AG04450 (cell line): ENCODE measurements at regions not wholly inside any gene's neighbourhood (a gene's known extent, or its start where the extent isn't known, plus 50 kb on each side); places are given as distances from the start of the nearest gene placed in this dataset.

Experiments used
- CTCF ChIA-PET: fragments of 300-600, 350-600 bp; formaldehyde crosslinking; extraction: SDS; loops from one replicate; lab custom pipeline; 2022; ENCODE audit warnings: antibody characterized with exemption, inconsistent platforms; lab: Charles Lee
- POLR2A ChIA-PET: fragments of 350-600 bp; formaldehyde crosslinking; extraction: SDS; loops from one replicate; lab custom pipeline; 2021; ENCODE audit warnings: antibody characterized with exemption, inconsistent platforms; lab: Yijun Ruan, JAX
- DNase-seq: peaks from one replicate; pipeline ENCODE4 v3.0.0-alpha.2; 2011; ENCODE audit warnings: low read depth, low spot score
- H3K27ac ChIP-seq: one replicate; pipeline ENCODE4 v1.5.1; 2012; ENCODE audit warnings: low read depth, low read length, control low read depth
- H3K27me3 ChIP-seq: one replicate; pipeline ENCODE4 v1.6.0; 2012; ENCODE audit warnings: low read length; ENCODE audit not compliant: control insufficient read depth, insufficient read depth
- H3K4me3 ChIP-seq: 2 replicates; pipeline ENCODE4 v1.5.1; 2011; ENCODE audit warnings: mild to moderate bottlenecking, low read depth, low read length, control low read depth
- H3K9me3 ChIP-seq: 2 replicates; pipeline ENCODE4 v1.5.1; 2012; ENCODE audit warnings: low read length; ENCODE audit not compliant: control insufficient read depth, insufficient read depth
- CTCF ChIP-seq: IDR thresholded peaks from 2 replicates; pipeline ENCODE4 v1.5.1; 2011; ENCODE audit warnings: low read depth, low read length, control low read depth, inconsistent platforms

- CTCF ChIA-PET = no interaction called here
Measured at GRCh38 chr21:14607262-14607661, 61.1 kb upstream of the SAMSN1 start.

GRCh38 chr21:14603202-14603601 lies 57.1 kb upstream of the SAMSN1 start:
- Histone ChIP-seq H3K4me3 (no peak overlapping the region), H3K27me3 (no peaks in the 10 kb centered on the region), H3K9me3 (peaks cover 6% of the 10 kb centered on the region), H3K27ac (no peak overlapping the region)
- DNase-seq = no peak
- POLR2A ChIA-PET = no interaction called here
- CTCF ChIA-PET = no interaction called here
- TF ChIP-seq CTCF = no peak

More at GRCh38 chr21:14607262-14607661, 61.1 kb upstream of the SAMSN1 start:
- Histone ChIP-seq H3K4me3 (no peak overlapping the region), H3K9me3 (peaks cover 9% of the 10 kb centered on the region), H3K27ac (no peak overlapping the region), H3K27me3 (no peaks in the 10 kb centered on the region)
- TF ChIP-seq CTCF = no peak
- POLR2A ChIA-PET = no interaction called here
- DNase-seq = no peak

- Histone ChIP-seq H3K4me3 (no peak overlapping the region), H3K27ac (no peak overlapping the region), H3K9me3 (peaks cover 9% of the 10 kb centered on the region), H3K27me3 (no peaks in the 10 kb centered on the region)
- no peak for DNase-seq
- POLR2A ChIA-PET = no interaction called here
- no peak for TF ChIP-seq CTCF
- CTCF ChIA-PET = no interaction called here
Measured at GRCh38 chr21:14602382-14602958, 56.4 kb upstream of the SAMSN1 start.

GRCh38 chr21:14600569-14601297 lies 54.6 kb upstream of the SAMSN1 start:
- Histone ChIP-seq H3K27ac (no peak overlapping the region), H3K9me3 (peaks cover 6% of the 10 kb centered on the region; the same call in 1 of the 2 replicates), H3K4me3 (no peak overlapping the region), H3K27me3 (no peaks in the 10 kb centered on the region)
- ChIA-PET POLR2A (no interaction called here), CTCF (no interaction called here)
- no peak for TF ChIP-seq CTCF
- no peak for DNase-seq

GRCh38 chr21:14598065-14598464 lies 52.0 kb upstream of the SAMSN1 start:
- no peak overlapping the region for H3K27ac ChIP-seq
- no peak overlapping the region for H3K4me3 ChIP-seq
- no peaks in the 10 kb centered on the region for H3K27me3 ChIP-seq
- H3K9me3 ChIP-seq = peaks cover 3% of the 10 kb centered on the region; the same call in 1 of the 2 replicates
- ChIA-PET CTCF (no interaction called here), POLR2A (no interaction called here)
- DNase-seq = no peak
- TF ChIP-seq CTCF = no peak
